LNCAP (cell line): ENCODE measurements at regions not wholly inside any gene's neighbourhood (a gene's known extent, or its start where the extent isn't known, plus 50 kb on each side); places are given as distances from the start of the nearest gene placed in this dataset.

Source experiments
- CTCF ChIP-seq: fragments of 450-650 bp; IDR thresholded peaks from 2 replicates; pipeline ENCODE4 v1.5.1; 2017; ENCODE audit warnings: mild to moderate bottlenecking

DNA sequence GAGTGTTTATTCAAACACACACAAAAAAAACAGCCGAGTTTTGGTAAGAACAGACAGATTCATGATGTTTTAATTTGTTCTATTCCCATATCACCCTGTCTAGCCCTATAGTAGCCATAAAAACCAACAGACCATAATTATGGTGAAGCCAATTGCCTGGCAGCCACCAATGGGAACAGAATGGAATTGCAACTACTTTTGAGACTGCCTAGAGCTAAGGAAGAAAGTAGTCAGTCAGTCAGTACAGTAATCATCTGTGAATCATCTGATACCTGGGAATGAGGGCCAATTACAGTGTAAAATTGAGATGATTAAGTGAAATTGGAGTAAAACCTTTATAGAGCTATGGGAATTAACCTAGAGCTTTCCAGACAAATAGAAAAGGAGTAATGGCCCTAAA is 952.7 kb upstream of the KCND2 start:
- TF ChIP-seq CTCF, result no peak

GRCh38 chr7:119329715-119330114 is 943.3 kb upstream of the KCND2 start:
- no peak for TF ChIP-seq CTCF

DNA sequence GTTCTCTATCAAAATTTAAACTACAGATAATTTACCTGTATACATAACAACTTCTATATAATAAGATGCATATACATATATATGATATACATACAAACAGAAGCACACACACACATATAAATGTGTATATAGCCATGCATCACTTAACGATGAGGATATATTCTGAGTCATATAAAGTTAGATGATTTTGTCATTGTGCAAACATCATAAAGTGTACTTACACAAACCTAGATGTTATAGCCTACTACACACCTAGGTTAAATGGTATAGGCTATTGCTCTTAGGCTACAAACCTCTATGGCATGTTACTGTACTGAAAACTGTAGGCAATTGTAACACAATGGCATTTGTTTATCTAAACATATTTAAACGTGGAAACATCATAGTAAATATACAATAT is 937.6 kb upstream of the KCND2 start:
- TF ChIP-seq CTCF, result no peak

- no peak for TF ChIP-seq CTCF
These were observed 931.2 kb upstream of the KCND2 start for GRCh38 chr7:119341822-119342221.

DNA sequence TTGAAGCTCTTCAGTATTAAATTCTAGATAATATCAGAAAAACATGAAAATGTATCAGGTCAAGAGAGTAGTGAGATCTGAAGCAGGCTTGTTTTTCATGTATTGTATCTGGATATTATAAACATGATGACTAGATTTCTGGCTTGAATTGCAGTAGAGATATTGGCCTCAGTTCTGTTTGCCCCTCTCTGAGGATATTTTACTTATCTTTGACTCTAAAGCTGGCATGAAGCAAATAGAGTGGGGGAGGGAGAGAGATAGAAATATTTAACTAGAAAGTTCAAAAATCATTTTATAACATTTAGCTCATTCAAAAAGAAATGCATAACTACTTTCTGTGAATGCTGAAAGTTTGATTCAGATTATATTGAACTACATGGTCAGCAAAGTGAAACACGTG is 929.7 kb upstream of the KCND2 start:
- TF ChIP-seq CTCF, result no peak

DNA sequence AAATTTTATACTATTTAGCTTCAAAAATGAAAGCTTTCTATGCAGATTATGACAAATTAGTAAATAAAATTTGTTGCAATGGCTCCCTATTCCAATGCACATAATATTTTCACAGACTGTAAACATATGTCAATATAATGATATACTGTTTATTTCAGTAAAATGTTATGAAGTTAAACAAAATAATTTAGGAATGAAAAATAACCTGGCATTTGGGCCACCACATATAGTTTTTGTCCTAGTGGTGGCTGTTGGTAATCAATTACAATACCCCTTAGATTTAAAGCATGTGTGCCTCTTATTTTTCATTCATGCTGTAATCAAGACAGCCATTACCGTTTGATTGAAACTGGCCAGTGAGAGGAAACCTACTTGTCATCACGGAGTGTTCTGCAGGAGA is 928.5 kb upstream of the KCND2 start:
- TF ChIP-seq CTCF, result no peak

DNA sequence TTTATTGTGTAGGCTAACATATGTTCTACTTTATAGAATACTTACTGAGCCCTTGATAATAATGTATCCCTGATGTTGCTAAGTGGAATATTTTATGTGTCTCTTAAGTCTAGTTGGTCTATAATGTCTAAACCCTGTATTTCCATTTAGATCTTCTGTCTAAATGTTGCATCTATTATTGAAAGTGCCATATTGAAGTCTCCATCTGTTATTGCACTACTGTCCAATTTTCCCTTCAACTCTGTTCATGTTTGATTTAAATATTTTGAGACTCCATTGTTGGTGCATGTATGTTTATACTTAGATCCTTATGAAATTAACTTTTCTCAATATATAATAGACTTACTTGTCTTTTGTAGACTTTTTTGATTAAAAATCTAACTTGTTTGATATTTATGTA is 924.5 kb upstream of the KCND2 start:
- TF ChIP-seq CTCF, result no peak

DNA sequence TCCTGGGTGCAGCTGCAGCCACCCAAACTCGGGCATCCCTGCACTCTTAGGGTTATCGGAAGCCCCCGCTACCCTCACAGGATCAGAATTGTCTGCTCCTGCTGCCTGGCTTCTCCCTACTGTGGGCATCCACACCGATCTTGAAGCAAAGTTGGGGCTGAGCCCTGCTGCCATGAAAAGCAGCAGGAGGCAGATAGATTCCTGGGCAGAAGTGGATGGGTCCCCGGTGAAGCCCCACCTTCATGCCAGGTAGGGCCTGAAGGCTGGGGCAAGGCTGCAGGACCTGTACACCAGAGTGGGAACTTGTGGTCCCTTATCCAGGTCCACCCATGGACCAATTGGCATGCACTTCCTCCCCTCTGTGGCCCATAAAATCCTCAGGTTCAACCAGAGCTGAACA is 922.6 kb upstream of the KCND2 start:
- no peak for TF ChIP-seq CTCF
